ENCODE measurements at regions not wholly inside any gene's neighbourhood (a gene's known extent, or its start where the extent isn't known, plus 50 kb on each side); places are given as distances from the start of the nearest gene placed in this dataset.

GRCh38 chr2:52475590-52475989, 1292.0 kb upstream of the CHAC2 start (continued):
- no peak for TF ChIP-seq ZNF462 (CRISPR knock-in tag; IDR thresholded peaks at IDR 0.05)
- no peak for TF ChIP-seq CREB1 (CRISPR knock-in tag; IDR thresholded peaks at IDR 0.05; ENCODE audit: low read depth)
- no peak for TF ChIP-seq JUNB (IDR thresholded peaks at IDR 0.05; ENCODE audit: unreplicated experiment)

- TF ChIP-seq STAT1 (IDR thresholded peaks at IDR 0.05; ENCODE audit: unreplicated experiment) (no peak), ZNF462 (CRISPR knock-in tag; IDR thresholded peaks at IDR 0.05) (no peak), ZNF331 (CRISPR knock-in tag; IDR thresholded peaks at IDR 0.05; ENCODE audit: low read depth) (no peak), REST (IDR thresholded peaks at IDR 0.05; ENCODE audit: unreplicated experiment) (no peak), JUNB (IDR thresholded peaks at IDR 0.05; ENCODE audit: unreplicated experiment) (no peak)
- peaks cover 1% of the 10 kb centered on the region for H3K27me3 Mint-ChIP-seq (ENCODE audit: insufficient read depth, low read depth, poor library complexity)
- Histone ChIP-seq H3K4me2 (no peak overlapping the region), H3K9me2 (ENCODE audit: insufficient read depth) (no peaks in the 10 kb centered on the region), H3K79me2 (replicated peaks; ENCODE audit: insufficient read depth) (no peaks in the 10 kb centered on the region), H3K36me3 (ENCODE audit: insufficient read depth) (no peaks in the 10 kb centered on the region), H3K27ac (ENCODE audit: low read depth) (no peak overlapping the region), H3K4me3 (no peak overlapping the region), H3K27me3 (ENCODE audit: insufficient read depth) (no peaks in the 10 kb centered on the region), H2AFZ (no peak overlapping the region), H3K4me1 (ENCODE audit: insufficient read depth) (0 out of 2 replicates have a peak, but pooled peaks cover 6% of the 10 kb centered on the region), H4K20me1 (replicated peaks; ENCODE audit: insufficient read depth) (no peaks in the 10 kb centered on the region), H3F3A (replicated peaks; ENCODE audit: low read depth) (no peaks in the 10 kb centered on the region)
- ATAC-seq: no peak
- peaks cover 10% of the 10 kb centered on the region for H3K4me1 Mint-ChIP-seq
- H3K36me3 Mint-ChIP-seq (ENCODE audit: low read depth): peaks cover 16% of the 10 kb centered on the region; the same call in 2 of the 3 replicates
- no peak for DNase-seq (ENCODE audit: low spot score)
- H3K27ac Mint-ChIP-seq: no peak overlapping the region
- H3K4me3 Mint-ChIP-seq: no peak overlapping the region
- H3K9me3 Mint-ChIP-seq: peaks cover 15% of the 10 kb centered on the region; the same call in 2 of the 3 replicates
Observed at GRCh38 chr2:52474091-52474490, 1293.5 kb upstream of the CHAC2 start.

Measured in GM23338 (cell line).